Calu3 (cell line): ENCODE measurements at regions not wholly inside any gene's neighbourhood (a gene's known extent, or its start where the extent isn't known, plus 50 kb on each side); places are given as distances from the start of the nearest gene placed in this dataset.

Source experiments
- BruUV-seq: library from RNA; stranded (reverse); fragments of 400-500 nt; replicated peaks from 2 replicates; lab custom pipeline; 2021; lab: Mats Ljungman, UMichigan
- CTCF ChIA-PET: fragments of 300-600 bp; sonication (Branson Sonifier 250); formaldehyde crosslinking; loops from one replicate; lab custom pipeline; 2022; ENCODE audit warnings: antibody characterized with exemption; lab: Charles Lee
- DNase-seq: peaks from one replicate; pipeline ENCODE4 v3.0.0; 2022
- H3K27ac Mint-ChIP-seq: one replicate; pipeline ENCODE4 v1.8.0; 2022; ENCODE audit warnings: mixed read lengths; ENCODE audit not compliant: unreplicated experiment
- H3K27me3 Mint-ChIP-seq: one replicate; pipeline ENCODE4 v1.8.0; 2022; ENCODE audit warnings: mixed read lengths; ENCODE audit not compliant: unreplicated experiment
- H3K36me3 Mint-ChIP-seq: one replicate; pipeline ENCODE4 v1.8.0; 2022; ENCODE audit warnings: mild to moderate bottlenecking, moderate library complexity, mixed read lengths; ENCODE audit not compliant: insufficient read depth, unreplicated experiment
- H3K4me1 Mint-ChIP-seq: one replicate; pipeline ENCODE4 v1.8.0; 2022; ENCODE audit warnings: mild to moderate bottlenecking, low read depth, mixed read lengths; ENCODE audit not compliant: unreplicated experiment
- H3K4me3 Mint-ChIP-seq: one replicate; pipeline ENCODE4 v1.8.0; 2022; ENCODE audit warnings: mild to moderate bottlenecking, low read depth, moderate library complexity, mixed read lengths; ENCODE audit not compliant: unreplicated experiment
- H3K9me3 Mint-ChIP-seq: one replicate; pipeline ENCODE4 v1.8.0; 2022; ENCODE audit warnings: low read depth, mixed read lengths; ENCODE audit not compliant: unreplicated experiment
- intact Hi-C: fragments of 100-400 bp; cut with micrococcal nuclease; formaldehyde crosslinking; loops from one replicate; pipeline ENCODE4 v1.10.0; 2022; ENCODE audit not compliant: unreplicated experiment
- TF ChIP-seq, protein P1 (sequence below): fragments of 200-600 bp; IDR thresholded peaks from one replicate; pipeline ENCODE4 v1.8.0; 2022; ENCODE audit warnings: antibody characterized with exemption; ENCODE audit not compliant: unreplicated experiment

DNA sequence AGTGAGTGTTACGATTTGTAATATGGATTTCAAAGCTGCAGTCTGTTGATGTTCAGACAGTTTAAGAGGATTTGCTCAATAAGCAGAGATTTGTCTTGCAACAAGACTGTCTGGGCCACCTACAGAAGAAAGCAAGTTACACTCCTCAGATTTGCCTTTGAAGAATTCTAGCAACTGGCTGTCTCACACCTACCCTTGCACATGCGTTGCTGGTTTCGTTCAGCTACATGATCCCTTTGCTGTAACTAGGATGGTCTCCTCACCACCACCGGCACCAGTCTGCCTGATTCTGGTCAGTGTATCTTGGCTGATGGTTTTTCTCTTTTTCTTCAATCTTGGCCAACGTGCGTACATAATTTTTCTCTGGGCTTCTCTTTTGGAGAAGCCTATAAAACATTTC lies 172.7 kb upstream of the LCORL start:
- TF ChIP-seq, protein P1, sequence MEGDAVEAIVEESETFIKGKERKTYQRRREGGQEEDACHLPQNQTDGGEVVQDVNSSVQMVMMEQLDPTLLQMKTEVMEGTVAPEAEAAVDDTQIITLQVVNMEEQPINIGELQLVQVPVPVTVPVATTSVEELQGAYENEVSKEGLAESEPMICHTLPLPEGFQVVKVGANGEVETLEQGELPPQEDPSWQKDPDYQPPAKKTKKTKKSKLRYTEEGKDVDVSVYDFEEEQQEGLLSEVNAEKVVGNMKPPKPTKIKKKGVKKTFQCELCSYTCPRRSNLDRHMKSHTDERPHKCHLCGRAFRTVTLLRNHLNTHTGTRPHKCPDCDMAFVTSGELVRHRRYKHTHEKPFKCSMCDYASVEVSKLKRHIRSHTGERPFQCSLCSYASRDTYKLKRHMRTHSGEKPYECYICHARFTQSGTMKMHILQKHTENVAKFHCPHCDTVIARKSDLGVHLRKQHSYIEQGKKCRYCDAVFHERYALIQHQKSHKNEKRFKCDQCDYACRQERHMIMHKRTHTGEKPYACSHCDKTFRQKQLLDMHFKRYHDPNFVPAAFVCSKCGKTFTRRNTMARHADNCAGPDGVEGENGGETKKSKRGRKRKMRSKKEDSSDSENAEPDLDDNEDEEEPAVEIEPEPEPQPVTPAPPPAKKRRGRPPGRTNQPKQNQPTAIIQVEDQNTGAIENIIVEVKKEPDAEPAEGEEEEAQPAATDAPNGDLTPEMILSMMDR = no peak
- H3K9me3 Mint-ChIP-seq = peaks cover 5% of the 10 kb centered on the region
- DNase-seq = no peak
- CTCF ChIA-PET = no interaction called here
- intact Hi-C loops = no loop called here
- H3K36me3 Mint-ChIP-seq = no peaks in the 10 kb centered on the region
- no peak overlapping the region for H3K27ac Mint-ChIP-seq
- H3K4me1 Mint-ChIP-seq = no peaks in the 10 kb centered on the region
- H3K27me3 Mint-ChIP-seq = no peaks in the 10 kb centered on the region
- H3K4me3 Mint-ChIP-seq = no peak overlapping the region
- BruUV-seq = no TSS peak

DNA sequence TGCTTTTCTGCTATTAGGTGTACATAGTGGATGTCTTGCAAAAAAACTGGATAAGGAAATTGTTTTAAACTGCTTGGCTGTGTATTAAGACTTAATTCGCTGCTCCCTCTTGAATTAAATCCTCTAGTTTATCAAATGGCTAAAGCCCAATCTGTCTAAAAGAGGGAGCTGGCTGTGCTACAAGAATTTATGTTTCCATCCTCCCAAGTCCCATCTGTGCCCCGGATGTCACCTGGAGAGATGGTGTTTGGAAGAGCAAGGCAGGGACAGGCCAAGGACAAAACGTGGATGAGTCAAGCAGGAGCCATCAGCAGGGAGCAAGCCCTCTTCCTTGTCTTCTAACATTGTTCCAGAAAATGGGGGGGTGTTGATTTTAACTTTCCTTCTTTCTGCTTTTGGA lies 171.3 kb upstream of the LCORL start:
- peaks cover 5% of the 10 kb centered on the region for H3K9me3 Mint-ChIP-seq
- CTCF ChIA-PET = no interaction called here
- no peak overlapping the region for H3K27ac Mint-ChIP-seq
- no peaks in the 10 kb centered on the region for H3K36me3 Mint-ChIP-seq
- TF ChIP-seq, protein P1 = no peak
- H3K4me1 Mint-ChIP-seq = no peaks in the 10 kb centered on the region
- intact Hi-C loops = no loop called here
- no TSS peak for BruUV-seq
- no peaks in the 10 kb centered on the region for H3K27me3 Mint-ChIP-seq
- no peak for DNase-seq
- H3K4me3 Mint-ChIP-seq = no peak overlapping the region

DNA sequence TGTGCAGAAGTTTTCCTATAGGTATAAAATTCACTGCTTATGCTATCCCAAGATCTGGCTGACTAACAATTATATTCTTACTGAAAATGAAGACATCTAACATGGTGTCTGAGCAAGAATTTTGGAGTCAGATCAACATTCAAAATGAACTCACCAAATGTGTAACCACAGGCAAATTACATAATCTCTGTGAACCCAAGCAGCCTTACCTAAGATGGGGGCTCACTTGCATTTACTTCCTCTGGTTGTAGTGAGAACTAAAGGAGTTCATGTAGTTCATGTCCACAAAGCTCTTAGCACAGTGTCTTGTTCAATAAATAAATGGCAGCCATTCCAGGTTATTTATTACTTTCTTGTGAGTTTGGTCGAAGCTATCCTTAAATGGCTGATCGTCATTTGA lies 163.9 kb upstream of the LCORL start:
- H3K27me3 Mint-ChIP-seq = no peaks in the 10 kb centered on the region
- no peak for DNase-seq
- H3K27ac Mint-ChIP-seq = no peak overlapping the region
- H3K4me3 Mint-ChIP-seq = no peak overlapping the region
- intact Hi-C loops = no loop called here
- TF ChIP-seq, protein P1 = no peak
- BruUV-seq = no TSS peak
- no peaks in the 10 kb centered on the region for H3K4me1 Mint-ChIP-seq
- H3K36me3 Mint-ChIP-seq = no peaks in the 10 kb centered on the region
- CTCF ChIA-PET = no interaction called here
- no peaks in the 10 kb centered on the region for H3K9me3 Mint-ChIP-seq

DNA sequence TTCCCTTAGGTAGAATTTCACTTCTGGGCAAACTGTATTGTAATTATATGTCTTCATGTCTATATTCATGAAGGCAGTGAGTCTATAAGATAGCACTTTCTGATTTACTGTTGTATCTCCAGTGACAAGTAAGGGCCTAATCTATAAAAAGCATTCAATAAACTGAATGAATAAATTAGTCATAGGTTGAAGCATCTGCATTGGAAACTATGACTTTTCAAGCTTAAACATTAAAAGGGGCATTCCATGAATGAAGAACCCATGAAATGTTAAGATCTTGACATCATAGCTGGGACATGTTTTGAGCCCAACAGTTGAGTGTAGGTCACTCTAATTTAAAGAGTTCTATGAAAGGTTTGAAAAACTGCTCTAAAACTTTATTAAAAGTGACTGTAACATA lies 159.3 kb upstream of the LCORL start:
- Mint-ChIP-seq H3K4me1 (no peaks in the 10 kb centered on the region), H3K4me3 (no peak overlapping the region), H3K27ac (no peak overlapping the region), H3K27me3 (no peaks in the 10 kb centered on the region), H3K9me3 (no peaks in the 10 kb centered on the region), H3K36me3 (no peaks in the 10 kb centered on the region)
- TF ChIP-seq, protein P1 = no peak
- no peak for DNase-seq
- CTCF ChIA-PET = no interaction called here
- intact Hi-C loops = no loop called here
- BruUV-seq = no TSS peak
